ENCODE measurements at regions not wholly inside any gene's neighbourhood (a gene's known extent, or its start where the extent isn't known, plus 50 kb on each side); places are given as distances from the start of the nearest gene placed in this dataset.

- peaks cover 2% of the 10 kb centered on the region; the same call in 1 of the 2 replicates for H3K27me3 ChIP-seq (ENCODE audit: control insufficient read depth, insufficient read depth, low read length)
- no peak overlapping the region for H3K4me3 ChIP-seq (ENCODE audit: low read depth in 2 of 2, low read length in 2 of 2)
- in situ Hi-C loops (cut with HindIII; ENCODE audit: low pct_unique_long_range_greater_than_20kb, low sequenced_read_pairs) = no loop called here
- CTCF ChIA-PET = no interaction called here
- no TSS peak for BruUV-seq (replicated peaks)
- TF ChIP-seq CTCF (IDR thresholded peaks at IDR 0.05) (no peak), SIN3A (IDR thresholded peaks at IDR 0.05; ENCODE audit: borderline replicate concordance, insufficient read depth, low read depth, low read length) (no peak), REST (IDR thresholded peaks at IDR 0.05; ENCODE audit: insufficient read depth in 1 of 2, low read depth in 2 of 2, low read length in 1 of 2) (no peak), POLR2AphosphoS5 (IDR thresholded peaks at IDR 0.05; ENCODE audit: low read depth, low read length) (no peak), TCF7L2 (IDR thresholded peaks at IDR 0.05; ENCODE audit: low read depth, low read length) (no peak)
- POLR2A ChIA-PET = no interaction called here
- ATAC-seq (no peak), DNase-seq (ENCODE audit: low read depth, low spot score) (no peak)
- no peaks in the 10 kb centered on the region for H3K36me3 ChIP-seq (ENCODE audit: control insufficient read depth, insufficient read depth, low read length)
- intact Hi-C loops (cut with micrococcal nuclease; ENCODE audit: unreplicated experiment) = no loop called here
- H3K9me3 ChIP-seq (ENCODE audit: control insufficient read depth, insufficient read depth, low read depth, low read length) = no peaks in the 10 kb centered on the region
- no peak overlapping the region for H3K27ac ChIP-seq (ENCODE audit: low read length)
- H3K4me1 ChIP-seq (ENCODE audit: control insufficient read depth, insufficient read depth, low read length) = no peaks in the 10 kb centered on the region
These were observed 414.7 kb upstream of the PROX1 start for GRCh38 chr1:213572912-213573647.

GRCh38 chr1:213573648-213574009, 414.1 kb upstream of the PROX1 start:
- Histone ChIP-seq H3K27me3 (ENCODE audit: control insufficient read depth, insufficient read depth, low read length) (peaks cover 2% of the 10 kb centered on the region; the same call in 1 of the 2 replicates), H3K4me1 (ENCODE audit: control insufficient read depth, insufficient read depth, low read length) (no peaks in the 10 kb centered on the region), H3K4me3 (ENCODE audit: low read depth in 2 of 2, low read length in 2 of 2) (no peak overlapping the region), H3K36me3 (ENCODE audit: control insufficient read depth, insufficient read depth, low read length) (no peaks in the 10 kb centered on the region), H3K9me3 (ENCODE audit: control insufficient read depth, insufficient read depth, low read depth, low read length) (no peaks in the 10 kb centered on the region), H3K27ac (ENCODE audit: low read length) (no peak overlapping the region)
- DNase-seq (ENCODE audit: low read depth, low spot score) (no peak), ATAC-seq (no peak)
- intact Hi-C loops (cut with micrococcal nuclease; ENCODE audit: unreplicated experiment) = no loop called here
- in situ Hi-C loops (cut with HindIII; ENCODE audit: low pct_unique_long_range_greater_than_20kb, low sequenced_read_pairs) = no loop called here
- ChIA-PET CTCF (no interaction called here), POLR2A (no interaction called here)
- TF ChIP-seq SIN3A (IDR thresholded peaks at IDR 0.05; ENCODE audit: borderline replicate concordance, insufficient read depth, low read depth, low read length) (no peak), CTCF (IDR thresholded peaks at IDR 0.05) (no peak), POLR2AphosphoS5 (IDR thresholded peaks at IDR 0.05; ENCODE audit: low read depth, low read length) (no peak), REST (IDR thresholded peaks at IDR 0.05; ENCODE audit: insufficient read depth in 1 of 2, low read depth in 2 of 2, low read length in 1 of 2) (no peak), TCF7L2 (IDR thresholded peaks at IDR 0.05; ENCODE audit: low read depth, low read length) (no peak)
- no TSS peak for BruUV-seq (replicated peaks)

Data from Panc1 (cell line).